ENCODE measurements at regions not wholly inside any gene's neighbourhood (a gene's known extent, or its start where the extent isn't known, plus 50 kb on each side); places are given as distances from the start of the nearest gene placed in this dataset.

- no peaks in the 10 kb centered on the region for H3K36me3 Mint-ChIP-seq (ENCODE audit: insufficient read depth)
- no peak for ATAC-seq (replicated peaks)
- no peak overlapping the region for H3K27ac Mint-ChIP-seq
- no peak overlapping the region for H3K4me3 Mint-ChIP-seq
- no peak for DNase-seq
- peaks cover 3 to 6% of the 10 kb centered on the region in 2 donors for H3K9me3 Mint-ChIP-seq
- H3K4me1 Mint-ChIP-seq (ENCODE audit: low read depth in 2 of 2), result no peaks in the 10 kb centered on the region
- peaks cover 9 to 17% of the 10 kb centered on the region in 2 donors for H3K27me3 Mint-ChIP-seq
Observed at GRCh38 chr16:9236319-9236718, 144.9 kb downstream of the HAPSTR1 start.

DNA sequence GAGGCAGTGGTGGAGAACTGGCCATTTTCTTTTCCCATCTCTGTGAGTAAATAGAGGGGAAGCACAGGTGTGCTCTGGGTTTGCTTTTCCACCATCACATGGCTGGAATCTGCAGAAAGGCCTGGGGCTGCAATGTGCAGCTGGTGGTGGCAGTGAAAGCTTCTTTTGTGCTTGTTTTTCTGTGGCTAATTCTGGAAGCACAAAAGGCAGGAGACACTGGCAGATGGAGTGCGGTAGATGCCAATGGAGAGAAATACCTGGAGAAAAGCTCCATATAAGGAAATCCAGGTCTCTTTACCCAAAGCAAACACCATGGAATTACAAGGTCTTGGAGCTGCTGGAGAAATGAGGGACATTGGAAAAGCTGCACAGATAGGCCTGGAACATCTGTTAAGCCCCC lies 146.9 kb downstream of the HAPSTR1 start:
- no peak overlapping the region for H3K4me3 Mint-ChIP-seq
- peaks cover 13 to 22% of the 10 kb centered on the region in 2 donors for H3K27me3 Mint-ChIP-seq
- H3K36me3 Mint-ChIP-seq (ENCODE audit: insufficient read depth), result no peaks in the 10 kb centered on the region
- peaks cover 5 to 6% of the 10 kb centered on the region in 2 donors for H3K9me3 Mint-ChIP-seq
- ATAC-seq (replicated peaks) (no peak), DNase-seq (no peak)
- no peaks in the 10 kb centered on the region for H3K4me1 Mint-ChIP-seq (ENCODE audit: low read depth in 2 of 2)
- no peak overlapping the region for H3K27ac Mint-ChIP-seq

GRCh38 chr16:9241177-9241576 lies 149.7 kb downstream of the HAPSTR1 start:
- H3K4me3 Mint-ChIP-seq, result no peak overlapping the region
- no peaks in the 10 kb centered on the region for H3K36me3 Mint-ChIP-seq (ENCODE audit: insufficient read depth)
- peaks cover 4 to 6% of the 10 kb centered on the region in 2 donors for H3K27me3 Mint-ChIP-seq
- no peak for DNase-seq
- H3K4me1 Mint-ChIP-seq (ENCODE audit: low read depth in 2 of 2), result no peaks in the 10 kb centered on the region
- H3K27ac Mint-ChIP-seq, result no peak overlapping the region
- no peak for ATAC-seq (replicated peaks)
- H3K9me3 Mint-ChIP-seq, result peaks cover 5 to 6% of the 10 kb centered on the region in 2 donors

DNA sequence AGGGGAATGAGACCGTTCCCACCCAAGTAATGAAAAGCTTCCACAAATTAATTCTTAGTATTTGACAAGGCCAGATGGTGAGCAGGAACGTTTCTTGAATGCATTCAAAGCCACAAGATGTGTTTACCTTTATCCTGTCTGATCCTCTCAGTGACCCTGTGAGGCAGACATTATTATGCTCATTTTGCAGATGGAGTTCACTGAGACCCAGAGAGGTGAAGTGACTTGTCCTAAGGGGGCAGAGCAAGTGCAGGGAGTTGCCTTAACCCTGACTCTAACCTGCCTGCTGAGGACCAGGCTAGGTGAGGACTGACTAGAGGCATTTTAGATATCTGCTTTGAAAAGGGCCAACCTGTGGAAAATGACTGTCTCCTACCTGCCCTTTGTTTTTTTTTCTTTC lies 156.7 kb downstream of the HAPSTR1 start:
- Mint-ChIP-seq H3K27me3 (peaks cover 13 to 30% of the 10 kb centered on the region in 2 donors), H3K27ac (no peak overlapping the region)

DNA sequence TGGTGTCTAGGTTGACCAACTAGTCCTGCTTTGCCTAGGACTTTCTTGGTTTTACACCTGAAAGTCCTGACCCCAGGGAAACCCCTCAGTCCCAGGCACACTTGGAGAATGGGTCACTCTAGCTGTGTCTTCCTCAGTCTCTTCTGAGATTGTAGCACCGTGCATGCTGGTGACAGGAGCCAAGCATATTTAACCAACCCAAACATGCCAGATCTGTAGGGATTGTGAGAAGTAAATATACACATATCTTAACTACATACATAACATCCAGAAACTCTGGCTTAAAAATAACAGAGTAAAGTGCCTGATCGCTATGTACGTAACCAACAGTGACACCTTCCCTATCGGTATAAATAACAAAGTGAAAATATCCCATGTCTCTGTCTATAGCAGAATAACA lies 158.1 kb downstream of the HAPSTR1 start:
- peaks cover 1 to 7% of the 10 kb centered on the region in 2 donors for H3K9me3 Mint-ChIP-seq
- peaks cover 22 to 43% of the 10 kb centered on the region in 2 donors for H3K27me3 Mint-ChIP-seq
- H3K36me3 Mint-ChIP-seq (ENCODE audit: insufficient read depth), result no peaks in the 10 kb centered on the region
- H3K4me3 Mint-ChIP-seq, result no peak overlapping the region
- H3K4me1 Mint-ChIP-seq (ENCODE audit: low read depth in 2 of 2), result peaks cover 0 to 1% of the 10 kb centered on the region in 2 donors
- DNase-seq (no peak), ATAC-seq (replicated peaks) (no peak)
- H3K27ac Mint-ChIP-seq, result no peak overlapping the region

More for the DNA sequence above, 156.7 kb downstream of the HAPSTR1 start:
- H3K4me1 Mint-ChIP-seq (ENCODE audit: low read depth in 2 of 2), result no peaks in the 10 kb centered on the region
- no peak overlapping the region for H3K4me3 Mint-ChIP-seq
- DNase-seq (no peak), ATAC-seq (replicated peaks) (no peak)
- H3K9me3 Mint-ChIP-seq, result no peaks in the 10 kb centered on the region
- no peaks in the 10 kb centered on the region for H3K36me3 Mint-ChIP-seq (ENCODE audit: insufficient read depth)

DNA sequence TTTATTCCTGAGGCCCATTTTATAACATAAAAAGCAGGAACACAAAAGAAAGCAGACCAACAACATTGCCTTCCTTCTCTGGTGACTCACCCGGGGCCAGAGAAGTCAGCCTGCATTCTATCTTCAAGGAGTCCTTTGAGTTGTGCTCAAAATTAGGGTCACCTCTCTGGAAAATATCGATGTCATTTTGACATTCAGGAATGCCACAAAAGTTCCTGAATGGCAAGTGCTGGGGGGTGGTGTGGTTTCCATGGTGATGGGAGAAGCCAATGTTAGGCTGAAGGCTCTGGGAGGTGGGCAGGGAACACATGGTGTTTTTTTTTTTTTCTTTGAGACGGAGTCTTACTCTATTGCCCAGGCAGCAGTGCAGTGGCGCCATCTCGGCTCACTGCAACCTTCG lies 159.6 kb downstream of the HAPSTR1 start:
- no peaks in the 10 kb centered on the region for H3K36me3 Mint-ChIP-seq (ENCODE audit: insufficient read depth)
- no peak overlapping the region for H3K27ac Mint-ChIP-seq
- no peak for ATAC-seq (replicated peaks)
- H3K4me3 Mint-ChIP-seq, result no peak overlapping the region
- H3K9me3 Mint-ChIP-seq, result peaks cover 1 to 7% of the 10 kb centered on the region in 2 donors
- H3K27me3 Mint-ChIP-seq, result peaks cover 29 to 57% of the 10 kb centered on the region in 2 donors
- H3K4me1 Mint-ChIP-seq (ENCODE audit: low read depth in 2 of 2), result peaks cover 0 to 1% of the 10 kb centered on the region in 2 donors
- no peak for DNase-seq

GRCh38 chr16:9254863-9255262 lies 163.4 kb downstream of the HAPSTR1 start:
- Mint-ChIP-seq H3K36me3 (ENCODE audit: insufficient read depth) (no peaks in the 10 kb centered on the region), H3K27ac (no peak overlapping the region), H3K4me3 (no peak overlapping the region), H3K9me3 (peaks cover 1 to 7% of the 10 kb centered on the region in 2 donors), H3K4me1 (ENCODE audit: low read depth in 2 of 2) (peaks cover 0 to 1% of the 10 kb centered on the region in 2 donors), H3K27me3 (peaks cover 51 to 76% of the 10 kb centered on the region in 2 donors)
- no peak for ATAC-seq (replicated peaks)
- DNase-seq, result no peak

DNA sequence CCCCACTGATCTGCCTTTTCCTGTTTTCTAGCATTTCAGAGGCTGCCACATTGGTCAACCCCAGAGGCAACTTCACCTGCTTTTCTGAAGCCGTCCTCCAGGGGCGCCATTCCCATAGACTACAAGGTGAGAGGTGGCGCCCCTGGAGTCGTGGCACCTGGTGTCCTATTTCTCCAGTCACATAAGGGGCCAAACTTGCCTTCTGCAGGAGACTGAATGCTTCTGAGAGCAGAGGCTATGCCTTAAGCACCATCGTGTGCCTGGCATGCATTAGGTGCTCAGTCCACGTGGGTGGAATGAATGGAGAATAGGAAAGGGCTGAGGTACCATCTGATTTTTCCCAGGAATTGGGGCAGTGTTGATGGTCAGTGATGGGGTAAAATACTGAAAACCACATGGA lies 164.8 kb downstream of the HAPSTR1 start:
- DNase-seq (no peak), ATAC-seq (replicated peaks) (no peak)
- Mint-ChIP-seq H3K4me1 (ENCODE audit: low read depth in 2 of 2) (peaks cover 0 to 1% of the 10 kb centered on the region in 2 donors), H3K36me3 (ENCODE audit: insufficient read depth) (no peaks in the 10 kb centered on the region), H3K27me3 (peaks cover 55 to 74% of the 10 kb centered on the region in 2 donors), H3K4me3 (no peak overlapping the region), H3K9me3 (peaks cover 1 to 7% of the 10 kb centered on the region in 2 donors), H3K27ac (no peak overlapping the region)

DNA sequence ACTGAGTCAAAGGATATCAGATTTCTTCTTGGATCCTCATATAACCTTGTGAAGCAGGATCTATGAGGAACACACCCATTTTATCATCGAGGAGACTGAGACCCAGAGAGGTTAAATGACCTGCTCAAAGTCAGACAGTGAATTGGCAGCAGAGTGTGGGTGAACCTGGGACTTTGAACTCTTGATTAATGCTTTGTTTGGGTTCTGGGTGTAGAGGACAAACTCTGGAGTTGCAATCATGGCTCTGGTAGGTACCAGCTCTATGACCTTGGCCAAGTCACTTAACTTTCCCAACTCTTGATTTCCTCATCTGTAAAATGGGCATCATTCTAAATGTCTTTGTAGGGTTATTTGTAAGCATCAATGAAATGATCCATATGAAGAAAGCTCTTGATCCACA lies 166.4 kb downstream of the HAPSTR1 start:
- Mint-ChIP-seq H3K4me1 (ENCODE audit: low read depth in 2 of 2) (peaks cover 0 to 1% of the 10 kb centered on the region in 2 donors), H3K4me3 (no peak overlapping the region), H3K27ac (no peak overlapping the region), H3K27me3 (peaks cover 41 to 58% of the 10 kb centered on the region in 2 donors), H3K9me3 (peaks cover 1 to 7% of the 10 kb centered on the region in 2 donors), H3K36me3 (ENCODE audit: insufficient read depth) (no peaks in the 10 kb centered on the region)
- DNase-seq (no peak), ATAC-seq (replicated peaks) (no peak)

DNA sequence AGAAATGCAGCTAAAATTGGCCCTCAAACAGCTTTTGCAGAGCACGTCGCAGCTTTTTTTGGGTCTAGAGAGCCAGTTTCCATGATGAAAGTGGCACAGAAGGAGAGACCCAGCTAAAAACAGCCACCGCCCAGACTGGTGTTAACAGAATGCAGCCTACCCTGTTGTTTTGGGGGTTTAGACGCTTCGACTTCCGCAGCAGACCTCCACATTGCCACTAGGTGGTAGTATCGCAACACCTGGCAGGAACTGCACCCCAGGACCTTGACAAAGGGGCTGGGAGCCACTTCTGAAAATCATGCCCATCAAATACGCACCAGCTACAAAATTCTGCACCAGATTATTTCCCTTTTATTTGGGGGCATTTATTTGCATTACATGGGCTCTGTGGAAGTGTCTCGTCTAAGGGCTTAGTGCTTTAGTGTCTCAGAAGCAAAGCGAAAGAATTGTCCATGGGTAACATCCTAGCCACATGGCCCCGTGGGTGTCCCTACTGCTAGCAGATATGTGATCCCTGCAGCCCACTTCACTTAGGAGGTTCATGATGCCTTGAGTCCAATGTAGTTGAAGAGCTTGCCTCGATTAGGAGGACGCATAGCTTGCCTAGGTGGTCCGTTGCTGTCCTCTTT lies 167.1 kb downstream of the HAPSTR1 start:
- H3K4me1 Mint-ChIP-seq (ENCODE audit: low read depth in 2 of 2), result peaks cover 0 to 1% of the 10 kb centered on the region in 2 donors
- DNase-seq (no peak), ATAC-seq (replicated peaks) (no peak)
- no peak overlapping the region for H3K4me3 Mint-ChIP-seq
- peaks cover 41 to 51% of the 10 kb centered on the region in 2 donors for H3K27me3 Mint-ChIP-seq
- H3K36me3 Mint-ChIP-seq (ENCODE audit: insufficient read depth), result no peaks in the 10 kb centered on the region
- no peak overlapping the region for H3K27ac Mint-ChIP-seq
- H3K9me3 Mint-ChIP-seq, result peaks cover 1 to 7% of the 10 kb centered on the region in 2 donors

- no peak overlapping the region for H3K4me3 Mint-ChIP-seq
- DNase-seq (no peak), ATAC-seq (replicated peaks) (no peak)
- H3K9me3 Mint-ChIP-seq, result no peaks in the 10 kb centered on the region
- H3K27ac Mint-ChIP-seq, result no peak overlapping the region
- H3K4me1 Mint-ChIP-seq (ENCODE audit: low read depth in 2 of 2), result no peaks in the 10 kb centered on the region
- H3K27me3 Mint-ChIP-seq, result peaks cover 29 to 36% of the 10 kb centered on the region in 2 donors
- H3K36me3 Mint-ChIP-seq (ENCODE audit: insufficient read depth), result no peaks in the 10 kb centered on the region
Observed at GRCh38 chr16:9259914-9260608, 168.6 kb downstream of the HAPSTR1 start.

DNA sequence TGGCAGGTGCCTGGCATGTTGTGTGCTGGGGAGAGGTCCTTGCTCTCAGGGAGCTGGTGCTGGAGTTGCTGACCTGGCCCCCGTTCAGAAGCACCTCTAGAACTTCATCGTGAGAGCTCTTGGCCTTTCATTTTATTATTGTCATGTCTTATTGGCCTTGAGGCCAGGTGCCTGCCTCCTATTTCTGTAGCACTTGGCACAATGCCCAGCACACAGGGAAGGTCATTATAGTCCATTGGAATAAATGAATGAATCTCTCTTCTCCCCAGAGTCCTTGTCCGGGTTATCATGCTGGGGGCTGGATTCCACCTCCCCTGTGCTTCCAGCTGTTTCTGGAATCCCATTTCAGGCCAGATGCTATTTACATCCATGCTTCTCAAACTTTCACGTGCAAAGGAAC lies 169.2 kb downstream of the HAPSTR1 start:
- Mint-ChIP-seq H3K4me1 (ENCODE audit: low read depth in 2 of 2) (no peaks in the 10 kb centered on the region), H3K9me3 (no peaks in the 10 kb centered on the region), H3K27me3 (peaks cover 29 to 35% of the 10 kb centered on the region in 2 donors), H3K27ac (no peak overlapping the region), H3K36me3 (ENCODE audit: insufficient read depth) (no peaks in the 10 kb centered on the region), H3K4me3 (no peak overlapping the region)
- DNase-seq (no peak), ATAC-seq (replicated peaks) (no peak)

DNA sequence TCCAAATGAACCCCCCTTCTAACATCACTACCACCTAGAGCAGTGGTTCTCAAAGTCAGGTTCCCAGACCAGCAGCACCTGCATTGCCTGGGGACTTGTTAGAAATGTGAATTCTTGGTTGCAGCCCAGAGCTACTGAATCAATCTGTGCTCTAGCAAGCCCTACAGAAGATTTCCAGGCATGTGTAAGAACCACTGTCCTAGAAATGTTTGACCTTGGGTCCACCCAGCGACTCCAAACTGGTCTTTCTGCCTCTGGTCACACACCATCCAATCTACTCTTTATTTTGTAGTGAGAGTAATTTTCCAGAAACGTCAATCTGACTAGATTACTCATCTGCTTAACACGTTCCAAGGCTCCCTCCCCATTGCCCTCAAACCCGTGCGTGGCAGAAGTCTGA lies 169.9 kb downstream of the HAPSTR1 start:
- no peak overlapping the region for H3K27ac Mint-ChIP-seq
- no peaks in the 10 kb centered on the region for H3K4me1 Mint-ChIP-seq (ENCODE audit: low read depth in 2 of 2)
- no peak overlapping the region for H3K4me3 Mint-ChIP-seq
- no peaks in the 10 kb centered on the region for H3K36me3 Mint-ChIP-seq (ENCODE audit: insufficient read depth)
- DNase-seq, result no peak
- peaks cover 35 to 36% of the 10 kb centered on the region in 2 donors for H3K27me3 Mint-ChIP-seq
- no peak for ATAC-seq (replicated peaks)
- H3K9me3 Mint-ChIP-seq, result no peaks in the 10 kb centered on the region
